DND-41 (cell line): ENCODE measurements at regions not wholly inside any gene's neighbourhood (a gene's known extent, or its start where the extent isn't known, plus 50 kb on each side); places are given as distances from the start of the nearest gene placed in this dataset.
"Not testable (repeated sequence)": the region's sequence is repeated elsewhere in the genome, so short reads cannot be mapped to it uniquely, and the experiment has no call there.

Experiments
- ATAC-seq: fragments of 200-7000 bp; cut with Tn5 transposase; 3 replicates; pipeline ENCODE4 v1.9.1; 2021; ENCODE audit warnings: low read depth; ENCODE audit not compliant: insufficient read depth
- DNase-seq: peaks from one replicate; pipeline ENCODE4 v3.0.0-alpha.2; 2020
- H2AFZ ChIP-seq: 2 replicates; pipeline ENCODE4 v1.6.0; 2012; ENCODE audit warnings: low read depth, low read length
- H3K27ac ChIP-seq: 2 replicates; pipeline ENCODE4 v1.5.1; 2012; ENCODE audit warnings: low read length, inconsistent platforms
- H3K27me3 ChIP-seq: fragments of 200-600 bp; sonication (generic); 2 replicates; pipeline ENCODE4 v1.6.0; 2012; ENCODE audit warnings: low read length, mild to moderate bottlenecking, inconsistent platforms; ENCODE audit not compliant: insufficient read depth, poor library complexity
- H3K36me3 ChIP-seq: 2 replicates; pipeline ENCODE4 v1.5.1; 2012; ENCODE audit warnings: low read length, inconsistent platforms; ENCODE audit not compliant: insufficient read depth
- H3K4me1 ChIP-seq: 2 replicates; pipeline ENCODE4 v1.5.1; 2012; ENCODE audit warnings: mild to moderate bottlenecking, low read length; ENCODE audit not compliant: insufficient read depth
- H3K4me2 ChIP-seq: 2 replicates; pipeline ENCODE4 v1.6.0; 2012; ENCODE audit warnings: mild to moderate bottlenecking, moderate library complexity, low read length, inconsistent platforms; ENCODE audit not compliant: insufficient read depth
- H3K4me3 ChIP-seq, 2 experiments: fragments of 200-600 bp in 1 of 2; shearing (Covaris generic) in 1 of 2; 2 replicates each; pipeline ENCODE4 v1.5.1; 2012 to 2016; ENCODE audit warnings: inconsistent platforms in 2 of 2, low read length in 2 of 2, mild to moderate bottlenecking in 2 of 2, low read depth in 1 of 2, moderate library complexity in 1 of 2
- H3K79me2 ChIP-seq: 2 replicates; pipeline ENCODE4 v1.6.0; 2012; ENCODE audit warnings: low read length, inconsistent platforms; ENCODE audit not compliant: insufficient read depth
- H3K9ac ChIP-seq: 2 replicates; pipeline ENCODE4 v1.6.0; 2012; ENCODE audit warnings: low read depth, mild to moderate bottlenecking, inconsistent platforms, low read length, moderate library complexity
- H3K9me3 ChIP-seq: 2 replicates; pipeline ENCODE4 v1.5.1; 2012; ENCODE audit warnings: low read length, moderate library complexity, mild to moderate bottlenecking, inconsistent platforms; ENCODE audit not compliant: insufficient read depth, severe bottlenecking
- H4K20me1 ChIP-seq: 2 replicates; pipeline ENCODE4 v1.6.0; 2012; ENCODE audit warnings: low read length; ENCODE audit not compliant: insufficient read depth
- EZH2 ChIP-seq: IDR thresholded peaks from 3 replicates; pipeline ENCODE4 v1.6.1; 2012; ENCODE audit warnings: borderline replicate concordance, low read depth, mild to moderate bottlenecking, moderate library complexity, low read length, inconsistent platforms; ENCODE audit not compliant: severe bottlenecking
- TF ChIP-seq, protein P1 (sequence below): IDR thresholded peaks from 2 replicates; pipeline ENCODE4 v1.5.1; 2012; ENCODE audit warnings: borderline replicate concordance, low read length, moderate library complexity, mild to moderate bottlenecking; ENCODE audit not compliant: poor library complexity, severe bottlenecking; ENCODE audit errors: extremely low read depth

DNA sequence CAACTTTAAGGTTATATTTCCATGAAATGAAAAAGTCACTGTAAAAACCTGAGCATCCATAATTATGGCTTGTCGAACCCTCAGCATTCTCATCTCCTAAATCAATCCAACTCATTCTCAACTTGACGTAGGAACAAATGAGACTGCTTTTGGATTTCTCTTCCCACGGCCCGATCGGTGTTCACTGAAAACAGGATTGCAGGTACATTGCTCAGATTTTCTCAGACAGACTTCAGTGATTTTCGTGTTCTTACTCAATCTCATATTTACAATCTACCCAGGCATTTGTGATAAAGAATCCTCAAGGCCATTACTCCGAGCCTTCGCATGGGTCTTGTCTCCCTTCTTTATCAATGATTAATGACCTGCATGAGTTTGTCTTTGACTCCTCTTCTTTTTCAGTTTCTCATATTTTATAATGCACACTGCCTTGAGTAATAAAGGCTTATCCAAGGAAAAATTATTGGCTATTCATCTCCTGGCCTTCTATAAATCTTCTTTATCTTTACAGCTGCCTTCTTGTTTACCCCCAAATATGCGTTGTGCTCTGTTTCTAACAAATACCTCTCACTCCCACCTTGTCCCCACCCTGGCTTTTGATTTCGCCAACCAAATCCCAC is 90.4 kb upstream of the MYO3A start:
- ATAC-seq (no peak), DNase-seq (no peak)
- H2AFZ ChIP-seq, result no peak overlapping the region
- H3K79me2 ChIP-seq, result no peaks in the 10 kb centered on the region
- no peak for TF ChIP-seq EZH2
- TF ChIP-seq, protein P1, sequence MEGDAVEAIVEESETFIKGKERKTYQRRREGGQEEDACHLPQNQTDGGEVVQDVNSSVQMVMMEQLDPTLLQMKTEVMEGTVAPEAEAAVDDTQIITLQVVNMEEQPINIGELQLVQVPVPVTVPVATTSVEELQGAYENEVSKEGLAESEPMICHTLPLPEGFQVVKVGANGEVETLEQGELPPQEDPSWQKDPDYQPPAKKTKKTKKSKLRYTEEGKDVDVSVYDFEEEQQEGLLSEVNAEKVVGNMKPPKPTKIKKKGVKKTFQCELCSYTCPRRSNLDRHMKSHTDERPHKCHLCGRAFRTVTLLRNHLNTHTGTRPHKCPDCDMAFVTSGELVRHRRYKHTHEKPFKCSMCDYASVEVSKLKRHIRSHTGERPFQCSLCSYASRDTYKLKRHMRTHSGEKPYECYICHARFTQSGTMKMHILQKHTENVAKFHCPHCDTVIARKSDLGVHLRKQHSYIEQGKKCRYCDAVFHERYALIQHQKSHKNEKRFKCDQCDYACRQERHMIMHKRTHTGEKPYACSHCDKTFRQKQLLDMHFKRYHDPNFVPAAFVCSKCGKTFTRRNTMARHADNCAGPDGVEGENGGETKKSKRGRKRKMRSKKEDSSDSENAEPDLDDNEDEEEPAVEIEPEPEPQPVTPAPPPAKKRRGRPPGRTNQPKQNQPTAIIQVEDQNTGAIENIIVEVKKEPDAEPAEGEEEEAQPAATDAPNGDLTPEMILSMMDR, result no peak
- H3K27ac ChIP-seq, result no peak overlapping the region
- H3K4me2 ChIP-seq, result no peak overlapping the region
- no peaks in the 10 kb centered on the region for H4K20me1 ChIP-seq
- H3K9ac ChIP-seq, result no peak overlapping the region
- H3K27me3 ChIP-seq, result no peaks in the 10 kb centered on the region
- H3K36me3 ChIP-seq, result no peaks in the 10 kb centered on the region
- no peak overlapping the region for H3K4me3 ChIP-seq
- H3K4me1 ChIP-seq, result no peaks in the 10 kb centered on the region
- H3K9me3 ChIP-seq, result no peaks in the 10 kb centered on the region

DNA sequence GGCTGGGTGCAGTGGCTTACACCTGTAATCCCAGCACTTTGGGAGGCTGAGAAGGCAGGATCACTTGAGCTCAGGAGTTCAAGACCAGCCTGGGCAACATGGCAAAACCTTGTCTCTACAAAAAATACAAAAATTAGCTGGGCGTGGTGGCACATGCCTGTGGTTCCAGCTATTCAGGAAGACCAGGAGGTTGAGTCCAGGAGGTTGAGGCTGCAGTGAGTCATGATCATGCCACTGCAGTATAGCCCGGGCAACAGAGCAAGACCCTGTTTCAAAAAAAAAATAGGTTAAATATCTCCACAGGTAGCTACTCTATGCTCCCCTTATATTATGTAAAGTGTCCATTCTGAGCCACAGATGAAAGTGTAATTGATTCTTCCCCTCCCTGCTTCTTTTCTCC is 89.3 kb upstream of the MYO3A start:
- H3K4me1 ChIP-seq, ATAC-seq: not testable (repeated sequence)

DNA sequence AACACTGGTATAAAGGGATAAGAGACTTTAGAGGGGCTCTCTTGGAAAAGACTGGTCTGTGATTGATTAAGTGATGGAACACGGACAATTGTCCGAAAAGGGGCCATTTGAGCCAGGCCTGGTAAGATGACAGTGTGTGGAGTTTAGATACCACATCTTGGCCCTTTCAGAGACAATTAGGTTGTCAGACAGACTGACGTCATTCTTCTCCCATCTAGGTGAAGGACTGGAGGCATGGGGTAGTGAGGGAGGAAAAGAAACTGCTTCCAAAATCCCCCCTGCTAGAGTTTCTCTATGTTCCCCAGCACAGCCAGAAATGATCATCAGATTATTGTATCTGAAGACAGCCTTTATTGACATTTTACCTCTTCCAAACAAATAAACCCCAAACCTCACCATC is 84.8 kb upstream of the MYO3A start:
- H3K9me3 ChIP-seq, result no peaks in the 10 kb centered on the region
- ATAC-seq, result no peak
- no peaks in the 10 kb centered on the region for H3K36me3 ChIP-seq
- TF ChIP-seq, protein P1, result no peak
- no peak for TF ChIP-seq EZH2
- H3K9ac ChIP-seq, result no peak overlapping the region
- no peak overlapping the region for H3K4me3 ChIP-seq
- H3K27ac ChIP-seq, result no peak overlapping the region
- no peak overlapping the region for H3K4me2 ChIP-seq
- DNase-seq, result no peak
- no peaks in the 10 kb centered on the region for H4K20me1 ChIP-seq
- H2AFZ ChIP-seq, result no peak overlapping the region
- H3K4me1 ChIP-seq, result no peaks in the 10 kb centered on the region
- H3K79me2 ChIP-seq, result no peaks in the 10 kb centered on the region
- H3K27me3 ChIP-seq, result no peaks in the 10 kb centered on the region

More for the DNA sequence above, 89.3 kb upstream of the MYO3A start:
- H3K79me2 ChIP-seq, H3K36me3 ChIP-seq, H3K27ac ChIP-seq, H4K20me1 ChIP-seq, H3K9me3 ChIP-seq, DNase-seq, H3K4me3 ChIP-seq, H3K27me3 ChIP-seq, H2AFZ ChIP-seq, H3K4me2 ChIP-seq, H3K9ac ChIP-seq: not testable (repeated sequence)

DNA sequence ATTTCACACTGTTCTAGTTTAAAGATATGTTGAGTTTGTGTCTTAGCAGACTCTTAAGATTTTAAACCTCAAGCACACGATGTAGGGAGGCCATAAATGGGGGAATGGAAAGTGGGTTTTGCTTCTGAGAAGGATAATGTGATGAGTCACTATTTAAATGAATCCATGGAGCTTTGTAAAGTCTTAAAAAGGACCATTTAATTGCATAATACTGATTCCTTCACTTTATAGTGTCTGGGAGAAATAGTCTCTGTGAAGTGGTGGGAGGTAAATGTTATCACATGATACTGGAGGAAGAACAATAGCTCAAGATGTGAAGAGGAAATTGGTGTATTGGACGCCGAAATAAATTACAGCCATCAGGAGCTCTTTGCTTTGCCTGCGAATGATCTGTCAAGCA is 84.0 kb upstream of the MYO3A start:
- H3K4me2 ChIP-seq, result no peak overlapping the region
- H3K4me3 ChIP-seq, result no peak overlapping the region
- no peaks in the 10 kb centered on the region for H3K9me3 ChIP-seq
- no peak overlapping the region for H2AFZ ChIP-seq
- H3K9ac ChIP-seq, result no peak overlapping the region
- no peak overlapping the region for H3K27ac ChIP-seq
- no peaks in the 10 kb centered on the region for H3K27me3 ChIP-seq
- DNase-seq (no peak), ATAC-seq (no peak)
- H3K4me1 ChIP-seq, result no peaks in the 10 kb centered on the region
- H3K36me3 ChIP-seq, result no peaks in the 10 kb centered on the region
- no peak for TF ChIP-seq EZH2
- TF ChIP-seq, protein P1, result no peak
- H4K20me1 ChIP-seq, result no peaks in the 10 kb centered on the region
- H3K79me2 ChIP-seq, result no peaks in the 10 kb centered on the region
